Left lobe of liver (tissue), 2 donors: ENCODE measurements at regions not wholly inside any gene's neighbourhood (a gene's known extent, or its start where the extent isn't known, plus 50 kb on each side); places are given as distances from the start of the nearest gene placed in this dataset.
A peak's percentile ranks its signal among the peaks of the same experiment; 100 is the strongest.
"Not testable (repeated sequence)": the region's sequence is repeated elsewhere in the genome, so short reads cannot be mapped to it uniquely, and the experiment has no call there.

Source experiments
- ATAC-seq: fragments of 200-7000 bp; cut with Tn5 transposase; one replicate; pipeline ENCODE4 v1.9.1; 2020; ENCODE audit warnings: mild to moderate bottlenecking, moderate library complexity
- DNase-seq: peaks from one replicate; pipeline ENCODE4 v3.0.0-alpha.2; 2020; ENCODE audit warnings: low spot score
- donor health status: DM: no; HTN: no; CAD: no; lungs with moderate emphysema.
- donor health status: DM: no; HTN: yes; CAD: no.

DNA sequence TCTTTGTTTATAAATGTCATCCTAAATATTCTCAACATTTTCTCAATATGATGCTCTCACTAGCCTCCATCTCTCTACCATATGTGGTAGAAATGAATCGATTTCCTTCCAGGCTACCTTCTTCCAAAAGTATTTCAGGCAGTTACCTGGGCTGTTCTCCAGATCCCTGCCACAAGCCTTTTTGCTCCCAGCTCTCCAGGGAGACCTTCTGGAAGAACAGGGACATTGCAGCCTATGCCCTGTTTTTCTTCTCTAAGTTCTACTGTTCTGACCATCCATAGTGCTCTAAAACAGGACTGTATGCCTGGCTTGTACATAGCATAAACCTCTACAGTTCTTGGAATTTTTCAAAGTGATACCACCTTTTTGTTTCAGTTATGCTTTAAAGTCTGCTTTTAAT lies 552.8 kb downstream of the ANKRD7 start:
- DNase-seq: no peak
- ATAC-seq: no peak

- ATAC-seq: no peak
- no peak for DNase-seq
Observed at GRCh38 chr7:118792682-118793081, 568.2 kb downstream of the ANKRD7 start.

- ATAC-seq (peak; percentile 40), DNase-seq (no peak)
Observed at GRCh38 chr7:118793582-118793981, 569.1 kb downstream of the ANKRD7 start.

DNA sequence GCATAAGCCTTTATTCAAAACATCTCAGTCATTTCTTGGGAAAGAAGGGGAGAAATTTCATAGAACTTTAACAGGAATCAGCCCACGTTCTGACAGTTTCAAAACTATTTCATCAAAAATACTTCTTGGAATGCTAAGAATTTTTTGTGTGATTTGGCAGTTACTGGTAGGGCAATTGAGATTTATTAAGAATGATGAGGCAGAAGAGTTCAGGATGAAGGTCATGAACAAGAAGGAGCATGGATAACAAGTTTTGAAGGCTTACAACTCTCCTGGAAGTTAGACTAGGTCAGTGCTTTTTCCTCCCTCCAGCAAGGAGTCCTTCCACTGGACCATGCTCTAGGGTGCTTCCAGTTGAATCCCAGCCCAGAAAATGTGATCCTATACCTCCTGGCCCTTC lies 569.9 kb downstream of the ANKRD7 start:
- DNase-seq (no peak), ATAC-seq (no peak)

GRCh38 chr7:118801366-118801765 lies 576.9 kb downstream of the ANKRD7 start:
- no peak for ATAC-seq

GRCh38 chr7:118802726-118803125 lies 578.2 kb downstream of the ANKRD7 start:
- no peak for ATAC-seq

More at GRCh38 chr7:118801366-118801765, 576.9 kb downstream of the ANKRD7 start:
- DNase-seq: no peak

DNA sequence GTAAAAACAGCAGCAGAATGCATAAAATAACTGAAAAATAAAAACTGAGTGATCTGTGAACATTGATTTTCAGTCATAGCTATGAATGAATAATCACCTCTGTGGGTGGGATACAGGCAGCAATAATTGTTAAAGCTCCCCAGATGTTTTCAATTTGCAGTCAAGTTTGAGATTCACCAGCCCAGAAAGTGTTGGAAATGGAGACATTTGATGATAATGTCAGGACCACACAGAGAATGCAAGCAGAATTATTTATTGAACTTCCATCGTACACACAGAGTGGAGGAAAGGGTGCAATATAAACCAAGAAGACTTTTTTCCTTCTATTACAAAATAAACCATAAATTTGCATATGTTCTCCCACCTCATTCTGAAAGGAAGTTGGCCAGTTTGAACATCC lies 601.7 kb downstream of the ANKRD7 start:
- DNase-seq (no peak), ATAC-seq (no peak)

More at GRCh38 chr7:118802726-118803125, 578.2 kb downstream of the ANKRD7 start:
- DNase-seq: no peak

DNA sequence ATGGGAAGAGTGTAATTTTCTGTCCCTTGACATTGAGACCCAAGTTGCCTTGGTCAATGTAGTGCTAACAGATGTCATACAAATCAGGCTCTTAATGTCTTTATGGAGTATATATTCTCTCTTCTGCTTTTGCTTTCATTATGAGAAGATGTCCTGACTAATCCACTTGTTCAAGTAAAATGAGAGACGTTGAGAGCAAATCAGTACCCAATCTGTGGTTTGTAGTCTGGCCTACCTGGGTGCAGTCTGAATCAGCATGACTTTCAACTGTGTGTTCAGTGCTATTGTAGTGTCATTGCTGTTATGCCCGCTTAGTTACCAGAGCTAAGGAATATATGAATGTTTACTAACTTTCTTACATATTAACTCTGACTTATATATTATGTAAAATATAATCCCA lies 612.4 kb downstream of the ANKRD7 start:
- ATAC-seq (no peak), DNase-seq (no peak)

DNA sequence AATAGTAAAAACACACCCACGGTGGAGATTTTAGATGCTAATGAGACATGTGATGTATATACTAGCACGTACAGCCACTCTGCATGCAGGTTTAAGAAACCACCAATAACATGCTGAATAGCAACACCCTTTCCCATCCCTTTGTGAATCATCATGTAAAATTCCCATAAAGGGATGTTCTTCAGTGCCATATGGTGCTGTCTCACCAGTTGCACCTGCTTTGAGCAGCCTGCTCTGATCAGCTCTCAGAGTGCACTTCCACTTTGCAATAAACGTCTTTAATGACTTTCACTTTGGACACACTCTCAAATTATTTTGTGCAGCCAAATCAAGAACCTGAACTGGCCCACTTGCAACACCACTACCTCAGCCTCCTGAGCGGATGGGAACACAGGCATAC lies 615.0 kb downstream of the ANKRD7 start:
- ATAC-seq: no peak

GRCh38 chr7:118843456-118843855 lies 619.0 kb downstream of the ANKRD7 start:
- ATAC-seq: no peak
- no peak for DNase-seq

More for the DNA sequence above, 615.0 kb downstream of the ANKRD7 start:
- DNase-seq: no peak

DNA sequence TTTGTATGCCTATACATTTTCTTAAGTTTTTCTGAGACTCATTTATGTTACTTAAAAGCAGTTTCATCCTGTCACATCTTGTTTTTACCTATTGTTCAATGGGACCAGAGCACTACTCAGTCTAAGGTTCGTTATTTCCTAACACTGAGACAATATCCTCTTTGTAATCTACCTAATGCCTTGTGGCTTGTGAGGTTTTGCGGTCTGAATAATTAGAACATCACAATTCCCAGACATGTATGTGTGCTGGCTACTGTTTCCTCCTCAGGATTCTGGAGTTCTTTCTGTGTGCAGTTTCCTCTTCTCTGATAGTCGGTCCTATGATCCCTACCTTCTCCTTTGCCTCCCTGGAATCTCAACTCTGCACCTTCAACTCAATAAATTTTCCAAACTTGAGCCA lies 620.2 kb downstream of the ANKRD7 start:
- DNase-seq: no peak
- ATAC-seq: no peak

DNA sequence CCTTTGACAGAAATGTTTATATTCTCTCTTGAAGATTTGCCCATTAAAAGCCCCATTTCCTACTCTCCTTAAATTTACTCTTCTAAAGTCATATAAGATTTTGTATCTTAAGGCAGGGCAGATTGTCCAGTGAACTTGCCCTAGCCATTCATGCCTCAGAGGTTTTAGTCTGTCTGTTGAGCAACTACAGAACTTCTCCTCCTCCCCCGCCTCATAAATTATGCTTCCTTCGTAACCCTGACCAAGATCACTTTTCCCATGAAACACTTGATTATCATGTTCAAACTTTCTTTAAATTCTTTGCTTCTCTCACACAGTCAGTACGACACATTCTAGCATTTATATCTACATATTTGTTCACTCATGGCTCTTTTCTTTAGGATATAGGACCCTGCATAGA lies 621.3 kb downstream of the ANKRD7 start:
- ATAC-seq: no peak
- DNase-seq: no peak

DNA sequence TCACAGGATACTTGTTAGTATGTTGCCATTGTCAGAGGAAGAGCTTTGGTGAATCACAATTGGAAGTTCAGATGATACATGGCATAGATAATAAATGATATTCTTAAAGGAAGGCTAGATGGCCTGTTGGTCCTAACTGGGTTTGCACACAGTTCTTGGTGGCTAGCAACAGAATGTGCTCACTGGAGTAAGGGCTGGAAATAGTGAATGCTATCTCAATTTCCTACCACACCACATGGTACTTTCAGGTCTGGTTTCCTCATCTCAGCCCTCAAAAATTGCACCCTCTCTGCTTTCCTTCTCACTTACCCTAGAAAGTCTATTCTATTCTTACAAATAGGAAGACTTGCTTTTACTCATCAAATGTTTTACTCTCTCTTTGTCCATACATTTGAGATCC lies 622.5 kb downstream of the ANKRD7 start:
- ATAC-seq (no peak), DNase-seq (no peak)

GRCh38 chr7:118855290-118855689 lies 630.8 kb downstream of the ANKRD7 start:
- DNase-seq: no peak
- no peak for ATAC-seq

DNA sequence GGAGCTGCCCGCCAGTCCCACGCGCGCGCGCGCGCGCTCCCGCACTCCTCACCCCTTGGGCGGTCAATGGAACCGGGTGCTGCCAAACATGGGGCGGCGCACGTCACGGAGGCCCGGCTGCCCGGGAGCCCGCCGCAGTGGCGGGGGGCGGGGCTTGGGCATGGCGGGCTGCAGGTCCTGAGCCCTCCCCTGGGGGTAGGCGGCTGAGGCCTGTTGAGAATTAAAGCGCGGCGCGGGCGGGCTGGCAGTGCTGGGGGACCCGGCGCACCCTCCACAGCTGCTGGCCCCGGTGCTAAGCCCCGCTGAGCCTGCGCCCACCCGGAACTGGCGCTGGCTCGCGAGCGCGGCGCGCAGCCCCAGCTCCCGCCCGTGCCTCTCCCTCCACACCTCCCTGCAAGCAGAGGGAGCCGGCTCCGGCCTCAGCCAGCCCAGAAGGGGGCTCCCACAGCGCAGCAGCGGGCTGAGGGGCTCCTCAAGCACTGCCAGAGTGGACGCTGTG lies 634.2 kb downstream of the ANKRD7 start:
- no peak for DNase-seq
- ATAC-seq: no peak

- ATAC-seq (no peak), DNase-seq (no peak)
Observed at GRCh38 chr7:118861581-118861980, 637.1 kb downstream of the ANKRD7 start.

DNA sequence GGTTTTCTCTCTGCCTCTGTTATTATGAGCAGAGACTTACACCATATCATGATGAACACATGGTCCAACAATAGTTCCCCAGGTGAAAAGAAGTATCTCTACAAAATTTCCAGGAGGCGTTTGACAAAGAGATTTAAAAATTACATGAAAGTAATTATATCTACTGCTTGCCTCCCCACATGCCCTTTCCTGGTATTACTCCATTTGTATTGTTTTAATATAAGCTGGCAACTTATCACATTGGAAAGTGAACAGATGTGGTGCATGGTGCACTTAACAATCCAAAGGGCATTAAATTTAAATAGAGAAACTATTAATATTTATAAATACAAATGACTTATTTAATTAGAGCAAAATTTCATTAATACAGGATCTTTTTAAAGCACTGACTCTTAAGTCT lies 638.2 kb downstream of the ANKRD7 start:
- DNase-seq (no peak), ATAC-seq (no peak)

DNA sequence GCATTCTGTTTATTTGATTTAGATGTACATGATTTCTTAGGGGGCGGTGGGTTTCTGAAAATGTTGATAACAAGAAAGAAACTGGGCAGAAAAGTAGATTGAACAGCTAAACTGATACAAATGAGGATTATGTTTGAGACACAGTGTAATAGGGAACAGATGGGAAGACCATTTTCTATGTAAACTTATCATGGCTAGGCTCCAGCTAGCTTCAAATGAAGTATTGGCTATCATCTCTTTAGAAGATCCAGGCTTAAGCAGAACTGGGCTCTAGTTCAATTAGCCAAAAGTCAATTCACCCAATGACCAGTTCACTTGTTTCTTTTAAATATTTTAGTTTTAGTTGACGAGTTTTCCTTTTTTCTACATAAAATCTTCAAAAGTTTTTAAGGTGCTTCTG lies 639.5 kb downstream of the ANKRD7 start:
- ATAC-seq: no peak
- no peak for DNase-seq

DNA sequence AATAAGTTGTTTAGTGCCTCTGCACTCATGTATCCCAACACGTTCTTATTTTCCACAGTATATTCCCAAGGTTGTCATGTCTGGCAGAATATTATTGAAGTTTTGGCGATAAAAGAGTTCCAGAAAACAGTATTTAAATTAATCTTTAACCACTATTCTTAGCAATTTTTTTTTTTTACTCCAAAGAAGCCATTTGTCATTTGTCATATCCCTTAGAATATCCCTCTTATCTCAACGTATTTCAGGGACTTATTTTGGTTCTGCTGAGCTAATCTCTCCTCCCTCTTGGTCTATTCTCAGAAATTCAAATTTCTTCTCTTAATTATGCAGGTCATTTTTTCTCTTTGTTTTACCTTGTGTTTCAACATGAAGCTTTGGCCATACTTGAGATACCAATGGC lies 643.4 kb downstream of the ANKRD7 start:
- no peak for ATAC-seq
- no peak for DNase-seq

DNA sequence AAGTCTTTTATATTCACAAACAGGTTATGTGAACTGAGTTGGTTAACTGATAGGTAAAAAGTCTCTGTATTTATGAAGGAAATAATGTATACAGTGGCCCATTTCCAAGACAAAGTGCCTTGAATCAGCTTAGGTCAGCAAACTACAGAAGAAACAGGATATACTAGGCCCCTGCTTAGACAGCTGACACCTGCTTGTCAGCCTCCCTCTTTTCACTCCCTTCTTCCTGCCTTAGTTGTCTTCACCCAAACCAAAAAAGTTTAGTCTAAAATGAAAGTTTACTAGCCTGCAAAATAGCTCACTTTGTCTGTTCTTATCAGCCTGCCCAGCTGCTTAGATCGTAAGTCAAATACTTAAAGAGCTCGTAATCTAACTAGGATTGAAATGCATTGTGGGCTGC lies 644.6 kb downstream of the ANKRD7 start:
- DNase-seq, ATAC-seq: not testable (repeated sequence)

DNA sequence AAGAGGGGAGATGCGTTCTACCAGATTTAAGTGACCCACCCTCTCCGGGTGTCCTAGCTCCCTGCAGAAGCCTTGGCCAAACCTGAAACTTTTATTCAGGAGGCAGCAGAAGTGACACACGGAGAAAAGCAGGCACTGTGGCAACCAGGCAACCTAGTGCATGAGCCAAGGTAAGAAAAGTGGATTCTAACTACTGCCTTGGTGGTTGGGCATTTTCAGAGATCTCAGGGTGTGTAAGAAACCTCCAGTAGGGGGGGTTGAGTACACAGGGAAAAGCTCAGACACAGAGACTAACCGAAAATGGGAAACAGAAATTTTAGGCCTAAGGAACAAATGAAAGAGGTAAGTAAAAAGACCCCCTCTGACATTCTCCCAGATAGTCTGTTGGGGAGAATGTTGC lies 645.7 kb downstream of the ANKRD7 start:
- ATAC-seq (no peak), DNase-seq (no peak)

DNA sequence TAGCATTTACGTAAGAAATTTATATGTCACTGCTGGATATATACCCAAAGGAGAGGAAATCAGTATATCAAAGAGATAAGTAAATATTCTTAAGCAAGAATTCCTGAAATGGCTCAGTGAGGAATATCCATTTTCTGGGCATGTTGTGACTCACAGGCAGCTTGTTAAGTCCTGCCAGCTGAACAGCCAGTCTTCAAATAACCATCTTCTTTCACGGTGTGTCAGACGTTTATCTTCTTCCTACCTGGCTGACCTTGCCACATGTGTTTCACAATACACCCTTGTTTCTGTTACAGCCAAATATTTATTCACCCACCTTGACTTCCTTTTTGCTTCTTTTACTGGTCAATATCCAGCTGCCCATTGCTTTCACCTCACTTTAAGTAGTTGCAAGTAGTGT lies 648.1 kb downstream of the ANKRD7 start:
- DNase-seq: no peak
- no peak for ATAC-seq

GRCh38 chr7:118877187-118877586 lies 652.7 kb downstream of the ANKRD7 start:
- DNase-seq: no peak

DNA sequence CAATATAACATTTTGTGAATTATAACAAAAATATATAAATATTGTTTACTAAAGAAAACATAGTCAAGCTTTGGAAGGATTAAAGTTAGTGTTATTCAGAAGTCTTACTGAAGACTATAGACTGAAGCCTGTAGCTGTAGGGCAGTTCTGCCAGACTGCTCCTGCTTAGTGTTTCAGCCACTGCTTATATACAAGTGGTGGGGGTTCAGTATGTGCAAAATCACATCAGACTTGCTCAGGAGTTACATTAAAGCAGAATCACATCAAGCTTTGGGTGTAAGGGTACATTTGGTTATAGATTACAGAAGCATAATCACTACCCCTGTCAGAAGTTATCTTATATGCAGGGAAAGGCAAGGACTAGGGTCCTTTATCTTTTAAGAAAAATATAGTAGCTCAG lies 653.8 kb downstream of the ANKRD7 start:
- DNase-seq: no peak
- ATAC-seq: no peak

More at GRCh38 chr7:118877187-118877586, 652.7 kb downstream of the ANKRD7 start:
- ATAC-seq: no peak
